OCI-LY3 (cell line): ENCODE measurements at regions not wholly inside any gene's neighbourhood (a gene's known extent, or its start where the extent isn't known, plus 50 kb on each side); places are given as distances from the start of the nearest gene placed in this dataset.

Source experiments
- CTCF ChIP-seq: fragments of 200-600, 300-600 bp; sonication (generic); IDR thresholded peaks from 2 replicates; pipeline ENCODE4 v1.5.1; 2014; ENCODE audit warnings: antibody characterized with exemption, low read length, low read depth
- EZH2phosphoT487 ChIP-seq: fragments of 200-600 bp; shearing (Covaris generic); IDR thresholded peaks from 2 replicates; pipeline ENCODE4 v1.6.1; 2018; ENCODE audit warnings: antibody characterized with exemption, mixed run types, low read depth

- TF ChIP-seq CTCF (no peak), EZH2phosphoT487 (no peak)
These were observed 101.7 kb upstream of the HAO2 start for GRCh38 chr1:119266858-119267257.
